Bronchial epithelial cell (primary cell): ENCODE measurements at regions not wholly inside any gene's neighbourhood (a gene's known extent, or its start where the extent isn't known, plus 50 kb on each side); places are given as distances from the start of the nearest gene placed in this dataset.

ENCODE experiments used
- DNase-seq: peaks from one replicate; pipeline ENCODE4 v3.0.0-alpha.2; 2010; ENCODE audit warnings: low read depth
- FAIRE-seq: peaks from 2 replicates; lab custom pipeline; 2011; peaks lifted over from hg19 to GRCh38; lab: Jason Lieb, UNC
- H3K27me3 ChIP-seq: 2 replicates; pipeline ENCODE4 v1.5.1; 2011; ENCODE audit warnings: low read length; ENCODE audit not compliant: control insufficient read depth, insufficient read depth
- H3K36me3 ChIP-seq: 2 replicates; pipeline ENCODE4 v1.5.1; 2011; ENCODE audit warnings: low read length; ENCODE audit not compliant: control insufficient read depth, insufficient read depth
- H3K4me3 ChIP-seq: 2 replicates; pipeline ENCODE4 v1.5.1; 2011; ENCODE audit warnings: mild to moderate bottlenecking, low read depth, low read length, control low read depth
- TF ChIP-seq, protein P1 (sequence below): IDR thresholded peaks from 2 replicates; pipeline ENCODE4 v1.5.1; 2011; ENCODE audit warnings: mild to moderate bottlenecking, moderate library complexity, low read length, control low read depth, inconsistent platforms; ENCODE audit not compliant: insufficient read depth, severe bottlenecking

- Histone ChIP-seq H3K27me3 (no peaks in the 10 kb centered on the region), H3K4me3 (no peak overlapping the region), H3K36me3 (no peaks in the 10 kb centered on the region)
- TF ChIP-seq, protein P1, sequence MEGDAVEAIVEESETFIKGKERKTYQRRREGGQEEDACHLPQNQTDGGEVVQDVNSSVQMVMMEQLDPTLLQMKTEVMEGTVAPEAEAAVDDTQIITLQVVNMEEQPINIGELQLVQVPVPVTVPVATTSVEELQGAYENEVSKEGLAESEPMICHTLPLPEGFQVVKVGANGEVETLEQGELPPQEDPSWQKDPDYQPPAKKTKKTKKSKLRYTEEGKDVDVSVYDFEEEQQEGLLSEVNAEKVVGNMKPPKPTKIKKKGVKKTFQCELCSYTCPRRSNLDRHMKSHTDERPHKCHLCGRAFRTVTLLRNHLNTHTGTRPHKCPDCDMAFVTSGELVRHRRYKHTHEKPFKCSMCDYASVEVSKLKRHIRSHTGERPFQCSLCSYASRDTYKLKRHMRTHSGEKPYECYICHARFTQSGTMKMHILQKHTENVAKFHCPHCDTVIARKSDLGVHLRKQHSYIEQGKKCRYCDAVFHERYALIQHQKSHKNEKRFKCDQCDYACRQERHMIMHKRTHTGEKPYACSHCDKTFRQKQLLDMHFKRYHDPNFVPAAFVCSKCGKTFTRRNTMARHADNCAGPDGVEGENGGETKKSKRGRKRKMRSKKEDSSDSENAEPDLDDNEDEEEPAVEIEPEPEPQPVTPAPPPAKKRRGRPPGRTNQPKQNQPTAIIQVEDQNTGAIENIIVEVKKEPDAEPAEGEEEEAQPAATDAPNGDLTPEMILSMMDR, result no peak
- no peak for FAIRE-seq
- no peak for DNase-seq
Observed at GRCh38 chr15:66838202-66838601, 136.2 kb downstream of the SMAD6 start.

- H3K36me3 ChIP-seq, result no peaks in the 10 kb centered on the region
- DNase-seq, result peak; percentile 35
- no peak for FAIRE-seq
- no peaks in the 10 kb centered on the region for H3K27me3 ChIP-seq
- TF ChIP-seq, protein P1, result peak; percentile 49
- no peak overlapping the region for H3K4me3 ChIP-seq
Observed at GRCh38 chr15:66838671-66839239, 136.7 kb downstream of the SMAD6 start.

DNA sequence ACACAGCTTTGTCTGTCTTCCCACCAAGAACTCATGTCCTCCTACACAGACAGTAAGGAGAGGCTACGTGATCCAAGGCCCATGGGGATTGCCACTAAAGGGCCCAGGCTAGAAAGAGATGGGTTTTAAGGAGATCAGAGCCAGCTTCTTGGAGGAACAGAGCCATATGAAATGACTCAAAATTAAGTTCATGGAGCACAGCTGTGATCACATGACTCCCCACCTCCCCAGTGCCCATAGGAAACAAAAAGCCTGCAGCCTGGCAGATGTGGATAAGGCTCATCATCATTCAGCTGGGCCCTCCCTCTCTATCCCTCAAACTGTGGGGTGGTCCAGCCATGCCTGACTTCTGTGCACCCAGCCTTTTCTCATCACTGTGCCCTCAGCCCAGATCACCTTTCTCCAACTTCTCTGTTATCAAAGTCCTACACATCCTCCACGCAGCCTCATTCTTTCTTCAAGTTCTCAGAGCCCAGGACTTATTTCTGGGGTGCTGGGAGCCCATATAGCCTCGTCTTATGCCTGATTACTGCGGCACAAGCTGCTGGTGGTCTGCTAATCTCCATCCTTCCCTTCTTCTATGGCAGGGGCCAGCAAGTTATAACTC, 137.6 kb downstream of the SMAD6 start:
- Histone ChIP-seq H3K36me3 (no peaks in the 10 kb centered on the region), H3K4me3 (no peak overlapping the region), H3K27me3 (no peaks in the 10 kb centered on the region)
- FAIRE-seq (no peak), DNase-seq (no peak)
- TF ChIP-seq, protein P1, result no peak

DNA sequence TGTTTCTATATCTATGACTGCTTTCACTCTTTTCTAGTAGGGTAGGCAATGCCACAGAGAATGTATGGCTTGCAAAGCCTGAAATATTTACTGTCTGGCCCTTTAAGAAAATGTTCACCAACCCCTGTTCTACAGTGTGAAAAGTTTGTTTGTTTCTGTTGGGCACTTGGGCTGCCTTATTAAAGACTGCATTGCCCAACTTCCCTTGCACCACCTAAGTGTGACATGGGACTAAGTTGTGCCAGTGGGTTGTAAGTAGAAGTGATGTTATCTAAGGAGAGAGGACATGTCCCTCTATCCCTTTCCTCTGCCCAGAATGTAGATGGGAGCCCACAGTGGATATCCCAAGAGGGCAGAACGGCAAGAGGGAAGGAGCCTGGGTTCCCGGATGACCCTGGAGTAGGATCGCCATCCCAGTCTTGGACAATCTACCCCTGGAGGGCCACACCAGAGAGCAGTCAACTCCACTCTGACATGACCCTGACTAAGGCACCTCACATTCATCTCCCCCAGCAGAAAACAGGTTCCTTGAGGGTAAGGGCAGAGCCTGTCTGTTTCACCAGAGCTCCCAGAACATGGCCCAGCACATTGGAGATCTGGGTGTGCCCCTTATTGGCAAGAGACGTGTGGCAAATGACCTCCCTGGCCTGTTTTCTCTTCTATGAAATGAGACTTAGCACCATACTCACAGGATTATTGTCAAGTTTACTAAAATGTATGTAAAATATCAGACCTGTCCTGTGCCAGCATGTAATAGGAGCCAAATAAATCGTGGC, 138.8 kb downstream of the SMAD6 start:
- no peak for DNase-seq
- Histone ChIP-seq H3K36me3 (no peaks in the 10 kb centered on the region), H3K27me3 (no peaks in the 10 kb centered on the region), H3K4me3 (no peak overlapping the region)
- no peak for FAIRE-seq
- TF ChIP-seq, protein P1, result no peak

DNA sequence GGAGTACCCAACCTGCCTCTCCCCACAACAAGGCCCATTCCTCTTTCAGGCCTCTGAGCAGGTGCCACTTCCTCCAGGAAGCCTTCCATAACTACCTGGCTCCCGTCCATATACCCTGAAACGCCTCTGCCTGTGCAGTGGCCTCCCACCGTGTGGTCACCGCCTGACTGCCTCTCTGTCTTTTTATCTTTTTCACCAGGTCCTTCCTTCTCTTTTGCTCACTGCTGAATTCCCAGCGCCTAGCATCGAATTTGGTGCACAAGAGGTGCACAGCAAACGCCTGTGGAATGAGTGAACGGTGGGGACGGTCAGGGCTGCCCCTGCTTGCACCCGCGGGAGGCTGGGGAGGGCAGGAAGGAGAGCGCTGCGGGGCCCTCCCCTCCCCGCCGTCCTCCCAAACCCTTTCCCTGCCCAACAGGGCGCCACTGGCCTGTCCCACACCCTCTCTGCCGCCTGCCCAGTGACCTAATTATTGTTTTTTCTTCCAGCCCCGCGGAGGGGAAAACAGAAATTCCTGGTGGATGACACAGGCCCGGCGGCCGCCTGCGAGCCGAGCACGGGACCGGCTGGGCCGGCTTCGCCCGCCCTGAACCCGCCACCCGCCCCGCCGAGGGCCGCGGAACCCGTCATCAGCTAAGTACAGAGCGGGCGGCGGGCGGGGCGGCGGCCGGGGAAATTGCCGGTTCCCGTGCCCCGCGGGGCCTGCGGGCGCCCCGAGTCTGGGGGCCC, 140.1 kb downstream of the SMAD6 start:
- Histone ChIP-seq H3K36me3 (no peaks in the 10 kb centered on the region), H3K4me3 (peak overlapping the region; percentile 27), H3K27me3 (no peaks in the 10 kb centered on the region)
- DNase-seq, result peak; percentile 78
- TF ChIP-seq, protein P1, result no peak
- FAIRE-seq, result no peak
